Stomach (tissue), 4 donors: ENCODE measurements at regions not wholly inside any gene's neighbourhood (a gene's known extent, or its start where the extent isn't known, plus 50 kb on each side); places are given as distances from the start of the nearest gene placed in this dataset.

Experiments
- EP300 ChIP-seq: sonication (generic); formaldehyde crosslinking; IDR thresholded peaks from one replicate; pipeline ENCODE4 v1.6.1; 2017; ENCODE audit warnings: antibody characterized with exemption
- POLR2A ChIP-seq, 4 donors: fragments of 450-650 bp; IDR thresholded peaks; one replicate each; pipeline ENCODE4 v1.6.1; 2016; ENCODE audit warnings: antibody characterized with exemption in 4 of 4, control low read depth in 2 of 4, mild to moderate bottlenecking in 1 of 4, moderate library complexity in 1 of 4
- TF ChIP-seq, protein P1 (sequence below), 7 experiments: fragments of 450-650 bp in 4 of 7; fragments of 200-600 bp in 3 of 7; sonication (generic) in 3 of 7; IDR thresholded peaks; one replicate each; pipeline ENCODE4 v1.5.1; 2016 to 2019; ENCODE audit warnings: antibody characterized with exemption in 7 of 7, control low read depth in 2 of 7, mild to moderate bottlenecking in 1 of 7

DNA sequence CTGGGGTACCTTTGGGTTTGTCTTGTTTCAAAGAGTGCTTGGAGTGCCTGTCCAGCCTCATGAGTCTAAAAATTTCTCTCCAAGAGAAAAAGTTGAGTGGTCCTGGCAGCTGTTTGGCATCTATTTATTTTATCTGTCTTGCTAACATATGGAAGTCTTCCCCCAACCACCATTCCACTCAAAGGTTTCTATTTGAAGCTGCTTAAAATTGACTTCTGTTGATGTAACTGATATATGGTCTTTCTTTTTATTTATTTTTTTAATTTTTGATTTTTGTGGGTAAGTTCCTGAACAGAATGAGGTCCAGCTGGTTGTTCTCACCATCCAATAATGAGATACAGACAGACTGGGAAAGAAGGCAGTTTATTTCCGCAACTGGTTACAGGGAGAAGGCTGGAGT, 178.7 kb upstream of the SGCD start:
- TF ChIP-seq, protein P1, sequence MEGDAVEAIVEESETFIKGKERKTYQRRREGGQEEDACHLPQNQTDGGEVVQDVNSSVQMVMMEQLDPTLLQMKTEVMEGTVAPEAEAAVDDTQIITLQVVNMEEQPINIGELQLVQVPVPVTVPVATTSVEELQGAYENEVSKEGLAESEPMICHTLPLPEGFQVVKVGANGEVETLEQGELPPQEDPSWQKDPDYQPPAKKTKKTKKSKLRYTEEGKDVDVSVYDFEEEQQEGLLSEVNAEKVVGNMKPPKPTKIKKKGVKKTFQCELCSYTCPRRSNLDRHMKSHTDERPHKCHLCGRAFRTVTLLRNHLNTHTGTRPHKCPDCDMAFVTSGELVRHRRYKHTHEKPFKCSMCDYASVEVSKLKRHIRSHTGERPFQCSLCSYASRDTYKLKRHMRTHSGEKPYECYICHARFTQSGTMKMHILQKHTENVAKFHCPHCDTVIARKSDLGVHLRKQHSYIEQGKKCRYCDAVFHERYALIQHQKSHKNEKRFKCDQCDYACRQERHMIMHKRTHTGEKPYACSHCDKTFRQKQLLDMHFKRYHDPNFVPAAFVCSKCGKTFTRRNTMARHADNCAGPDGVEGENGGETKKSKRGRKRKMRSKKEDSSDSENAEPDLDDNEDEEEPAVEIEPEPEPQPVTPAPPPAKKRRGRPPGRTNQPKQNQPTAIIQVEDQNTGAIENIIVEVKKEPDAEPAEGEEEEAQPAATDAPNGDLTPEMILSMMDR (IDR thresholded peaks at IDR 0.05): no peak
- TF ChIP-seq POLR2A (IDR thresholded peaks at IDR 0.05): no peak
- no peak for TF ChIP-seq EP300
